H1 (cell line): ENCODE measurements at regions not wholly inside any gene's neighbourhood (a gene's known extent, or its start where the extent isn't known, plus 50 kb on each side); places are given as distances from the start of the nearest gene placed in this dataset.

ENCODE experiments used
- CTCF ChIA-PET: fragments of 300-600 bp; sonication (Branson Sonifier 250); formaldehyde crosslinking; loops from one replicate; lab custom pipeline; 2021; ENCODE audit not compliant: partially characterized antibody; lab: Charles Lee
- POLR2A ChIA-PET: fragments of 300-600 bp; sonication (Branson Sonifier 250); formaldehyde crosslinking; loops from one replicate; lab custom pipeline; 2021; ENCODE audit warnings: inconsistent platforms; ENCODE audit not compliant: partially characterized antibody; lab: Charles Lee
- DNase-seq, 2 experiments: peaks; one replicate each; pipeline versions ENCODE4 v3.0.0 to v3.0.0-alpha.2; 2010 to 2022; ENCODE audit warnings: low spot score in 2 of 2, low read depth in 1 of 2, mixed read lengths in 1 of 2
- FAIRE-seq: peaks from 2 replicates; lab custom pipeline; 2011; peaks lifted over from hg19 to GRCh38; lab: Jason Lieb, UNC
- H2AFZ ChIP-seq: 2 replicates; pipeline ENCODE4 v1.8.1; 2012; ENCODE audit warnings: low read length, inconsistent platforms
- H2AK5ac ChIP-seq: 2 replicates; pipeline ENCODE4 v1.6.1; 2013; ENCODE audit warnings: low read depth, low read length
- H2BK120ac ChIP-seq: replicated peaks from 2 replicates; pipeline ENCODE3; 2013; ENCODE audit warnings: low read depth, low read length, inconsistent platforms
- H2BK12ac ChIP-seq: 2 replicates; pipeline ENCODE4 v1.6.1; 2013; ENCODE audit warnings: low read depth, low read length
- H2BK15ac ChIP-seq: 2 replicates; pipeline ENCODE4 v1.6.1; 2013; ENCODE audit warnings: low read length
- H2BK20ac ChIP-seq: 2 replicates; pipeline ENCODE4 v1.6.1; 2013; ENCODE audit warnings: low read length
- H2BK5ac ChIP-seq: 2 replicates; pipeline ENCODE4 v1.6.1; 2013; ENCODE audit warnings: low read depth, low read length
- H3K14ac ChIP-seq: 2 replicates; pipeline ENCODE4 v1.6.1; 2013; ENCODE audit warnings: inconsistent platforms; ENCODE audit not compliant: insufficient read length
- H3K18ac ChIP-seq: 2 replicates; pipeline ENCODE4 v1.6.1; 2013; ENCODE audit warnings: low read length; ENCODE audit errors: extremely low read depth
- H3K23ac ChIP-seq: 2 replicates; pipeline ENCODE4 v1.6.1; 2013; ENCODE audit warnings: inconsistent platforms; ENCODE audit not compliant: insufficient read length
- H3K23me2 ChIP-seq: 2 replicates; pipeline ENCODE4 v1.6.1; 2013; ENCODE audit warnings: low read depth, low read length
- H3K27ac ChIP-seq: 2 replicates; pipeline ENCODE4 v1.6.1; 2011; ENCODE audit warnings: low read depth, low read length, inconsistent platforms
- H3K27me3 ChIP-seq, 4 experiments: replicated peaks in 1 of 4; 1 replicate in 1 of 4; 2 replicates in 3 of 4; pipeline versions ENCODE4 v1.6.1 to v1.8.1; 2011 to 2013; ENCODE audit warnings: low read length in 3 of 4, mild to moderate bottlenecking in 3 of 4, inconsistent platforms in 2 of 4, mixed read lengths in 2 of 4, moderate library complexity in 1 of 4; ENCODE audit not compliant: control insufficient read depth in 3 of 4, insufficient read depth in 3 of 4; ENCODE audit errors: extremely low read depth in 1 of 4
- H3K36me3 ChIP-seq, 4 experiments: 2 replicates each; pipeline versions ENCODE4 v1.6.1 to v1.8.1; 2011 to 2013; ENCODE audit warnings: mild to moderate bottlenecking in 4 of 4, low read length in 3 of 4, moderate library complexity in 2 of 4, control low read depth in 1 of 4, inconsistent platforms in 1 of 4; ENCODE audit not compliant: insufficient read depth in 4 of 4, control insufficient read depth in 2 of 4
- H3K4ac ChIP-seq: replicated peaks from 2 replicates; pipeline ENCODE3; 2013; ENCODE audit warnings: low read length, low read depth, mixed read lengths, inconsistent platforms; ENCODE audit not compliant: insufficient read length
- H3K4me1 ChIP-seq, 4 experiments: replicated peaks in 1 of 4; 1 replicate in 1 of 4; 2 replicates in 3 of 4; pipeline versions ENCODE4 v1.6.1 to v1.8.1; 2011 to 2013; ENCODE audit warnings: low read length in 3 of 4, inconsistent platforms in 2 of 4, mixed read lengths in 1 of 4; ENCODE audit not compliant: insufficient read depth in 4 of 4, control insufficient read depth in 3 of 4
- H3K4me2 ChIP-seq, 2 experiments: 2 replicates each; pipeline versions ENCODE4 v1.6.1 to v1.8.1; 2011 to 2013; ENCODE audit warnings: low read depth in 2 of 2, low read length in 2 of 2, control low read depth in 1 of 2, inconsistent platforms in 1 of 2, mild to moderate bottlenecking in 1 of 2; ENCODE audit not compliant: insufficient read depth in 1 of 2
- H3K4me3 ChIP-seq, 4 experiments: fragments of 200-600, 300-600 bp in 1 of 4; sonication (generic), shearing (Covaris generic), sonication (Bioruptor Twin) in 1 of 4; 2 replicates each; pipeline versions ENCODE4 v1.5.1 to v1.8.1; 2011 to 2016; ENCODE audit warnings: low read length in 4 of 4, low read depth in 3 of 4, control low read depth in 2 of 4, inconsistent platforms in 2 of 4, mild to moderate bottlenecking in 2 of 4, mixed read lengths in 1 of 4, moderate library complexity in 1 of 4; ENCODE audit not compliant: insufficient read depth in 2 of 4; ENCODE audit errors: extremely low read depth in 1 of 4
- H3K56ac ChIP-seq: replicated peaks from 2 replicates; pipeline ENCODE3; 2013; ENCODE audit warnings: low read depth, mild to moderate bottlenecking, mixed read lengths, low read length, inconsistent platforms; ENCODE audit not compliant: insufficient read length
- H3K79me1 ChIP-seq: 2 replicates; pipeline ENCODE4 v1.6.1; 2013; ENCODE audit warnings: low read depth, low read length, control low read depth
- H3K79me2 ChIP-seq, 2 experiments: 2 replicates each; pipeline versions ENCODE4 v1.6.1 to v1.8.1; 2012 to 2013; ENCODE audit warnings: low read length in 2 of 2, mild to moderate bottlenecking in 2 of 2, inconsistent platforms in 1 of 2; ENCODE audit not compliant: insufficient read depth in 2 of 2, control insufficient read depth in 1 of 2
- H3K9ac ChIP-seq, 4 experiments: replicated peaks in 1 of 4; 1 replicate in 1 of 4; 2 replicates in 3 of 4; pipeline versions ENCODE4 v1.6.1 to v1.8.1; 2011 to 2013; ENCODE audit warnings: low read depth in 3 of 4, low read length in 3 of 4, control low read depth in 2 of 4, mild to moderate bottlenecking in 2 of 4, moderate library complexity in 2 of 4, inconsistent platforms in 1 of 4; ENCODE audit errors: extremely low read depth in 1 of 4
- H3K9me3 ChIP-seq, 2 experiments: 2 replicates each; pipeline versions ENCODE4 v1.6.1 to v1.8.1; 2012 to 2013; ENCODE audit warnings: mild to moderate bottlenecking in 2 of 2, moderate library complexity in 2 of 2, control low read depth in 1 of 2, inconsistent platforms in 1 of 2, low read depth in 1 of 2, low read length in 1 of 2, mixed read lengths in 1 of 2; ENCODE audit not compliant: insufficient read depth in 2 of 2
- H4K20me1 ChIP-seq, 2 experiments: replicated peaks in 1 of 2; 2 replicates each; pipeline versions ENCODE3 to v1.8.1; 2011 to 2013; ENCODE audit warnings: inconsistent platforms in 2 of 2, low read length in 2 of 2, mild to moderate bottlenecking in 1 of 2; ENCODE audit not compliant: insufficient read depth in 2 of 2, control insufficient read depth in 1 of 2
- H4K5ac ChIP-seq: 2 replicates; pipeline ENCODE4 v1.6.1; 2013; ENCODE audit warnings: low read length, low read depth, mixed read lengths, inconsistent platforms; ENCODE audit not compliant: insufficient read length
- H4K8ac ChIP-seq: 2 replicates; pipeline ENCODE4 v1.8.0; 2013; ENCODE audit warnings: mild to moderate bottlenecking, moderate library complexity, low read length, inconsistent platforms; ENCODE audit not compliant: insufficient read depth; ENCODE audit errors: extremely low read depth
- H4K91ac ChIP-seq: replicated peaks from 2 replicates; pipeline ENCODE3; 2013; ENCODE audit warnings: low read length, mixed read lengths, inconsistent platforms; ENCODE audit not compliant: insufficient read length
- CBX8 ChIP-seq: fragments of 300-800, 300-1000 bp; sonication (generic); IDR thresholded peaks from 2 replicates; pipeline ENCODE4 v1.7.1; 2016; ENCODE audit warnings: low read depth, low read length, borderline replicate concordance
- KDM4A ChIP-seq: IDR thresholded peaks from one replicate; pipeline ENCODE4 v1.7.1; 2012; ENCODE audit warnings: low read depth, mild to moderate bottlenecking, moderate library complexity, low read length, inconsistent platforms; ENCODE audit not compliant: severe bottlenecking
- SIX5 ChIP-seq: IDR thresholded peaks from 2 replicates; pipeline ENCODE4 v1.6.1; 2011; ENCODE audit warnings: mild to moderate bottlenecking, low read depth, low read length
- SP2 ChIP-seq: IDR thresholded peaks from 2 replicates; pipeline ENCODE4 v1.6.1; 2012; ENCODE audit warnings: mild to moderate bottlenecking, low read length, inconsistent platforms
- WGBS, 2 experiments: shearing (Covaris generic) in 1 of 2; methylation state at CpG; one replicate each; pipeline versions ENCODE4 v1.1.6 to v1.1.7; 2013 to 2015; ENCODE audit warnings: low lambda C conversion rate in 2 of 2, mixed read lengths in 2 of 2, inconsistent platforms in 1 of 2, low coverage in 1 of 2, missing lambda C conversion rate in 1 of 2; ENCODE audit not compliant: insufficient replicate concordance in 2 of 2, insufficient coverage in 1 of 2, insufficient read length in 1 of 2; ENCODE audit errors: extremely low coverage in 1 of 2, missing lambda C conversion rate in 1 of 2; 5-methylcytosine and 5-hydroxymethylcytosine counted together

GRCh38 chr4:58216461-58216860 is 1106.3 kb upstream of the IGFBP7 start:
- Histone ChIP-seq H2BK5ac (no peak overlapping the region), H4K5ac (no peak overlapping the region), H3K23ac (no peak overlapping the region), H3K4me3 (no peak overlapping the region), H3K14ac (no peak overlapping the region), H3K79me2 (no peaks in the 10 kb centered on the region), H3K36me3 (no peaks in the 10 kb centered on the region), H3K27me3 (no peaks in the 10 kb centered on the region), H4K91ac (no peak overlapping the region), H2BK15ac (no peak overlapping the region), H2BK20ac (no peak overlapping the region), H3K27ac (no peak overlapping the region), H2BK120ac (no peak overlapping the region), H2AFZ (no peak overlapping the region), H4K20me1 (no peaks in the 10 kb centered on the region), H3K4me1 (peaks cover 0 to 7% (median 5%) of the 10 kb centered on the region in 4 experiments; a peak in 3 of 7 replicates), H3K79me1 (no peaks in the 10 kb centered on the region), H3K9me3 (no peaks in the 10 kb centered on the region; a peak in 1 of 4 replicates), H4K8ac (no peak overlapping the region), H3K4me2 (no peak overlapping the region), H2BK12ac (no peak overlapping the region), H2AK5ac (no peak overlapping the region), H3K4ac (no peak overlapping the region), H3K9ac (no peak overlapping the region), H3K18ac (no peak overlapping the region), H3K23me2 (no peaks in the 10 kb centered on the region), H3K56ac (no peak overlapping the region)
- POLR2A ChIA-PET = no interaction called here
- FAIRE-seq (no peak), DNase-seq (no peak)
- WGBS, 2 experiments = 90% methylated on average over 1 of the region's 1 CpG; no CpG with 5 or more reads in 1 of the 2 experiments
- CTCF ChIA-PET = no interaction called here
- no peak for TF ChIP-seq CBX8
- TF ChIP-seq SIX5 = no peak
- no peak for TF ChIP-seq KDM4A
- TF ChIP-seq SP2 = no peak
